GM12875 (cell line): ENCODE measurements at regions not wholly inside any gene's neighbourhood (a gene's known extent, or its start where the extent isn't known, plus 50 kb on each side); places are given as distances from the start of the nearest gene placed in this dataset.

Source experiments
- H3K4me3 ChIP-seq: one replicate; pipeline ENCODE4 v1.5.1; 2011; ENCODE audit warnings: low read depth, low read length, control low read depth
- CTCF ChIP-seq: IDR thresholded peaks from 2 replicates; pipeline ENCODE4 v1.5.1; 2011; ENCODE audit warnings: low read depth, mild to moderate bottlenecking, control low read depth, inconsistent platforms, low read length, moderate library complexity, borderline replicate concordance; ENCODE audit not compliant: insufficient read depth

GRCh38 chr2:22279541-22279940 lies 1105.4 kb upstream of the KLHL29 start:
- no peak overlapping the region for H3K4me3 ChIP-seq

GRCh38 chr2:22281033-22281432 lies 1103.9 kb upstream of the KLHL29 start:
- H3K4me3 ChIP-seq, result no peak overlapping the region
- TF ChIP-seq CTCF, result no peak

More at GRCh38 chr2:22279541-22279940, 1105.4 kb upstream of the KLHL29 start:
- TF ChIP-seq CTCF, result no peak

GRCh38 chr2:22282220-22282619 lies 1102.8 kb upstream of the KLHL29 start:
- no peak for TF ChIP-seq CTCF
- H3K4me3 ChIP-seq, result no peak overlapping the region

GRCh38 chr2:22282916-22283315 lies 1102.1 kb upstream of the KLHL29 start:
- no peak overlapping the region for H3K4me3 ChIP-seq
- no peak for TF ChIP-seq CTCF

GRCh38 chr2:22283436-22283835 lies 1101.5 kb upstream of the KLHL29 start:
- H3K4me3 ChIP-seq, result no peak overlapping the region
- TF ChIP-seq CTCF, result no peak

GRCh38 chr2:22290302-22290701 lies 1094.7 kb upstream of the KLHL29 start:
- no peak for TF ChIP-seq CTCF
- no peak overlapping the region for H3K4me3 ChIP-seq

GRCh38 chr2:22290909-22291473 lies 1094.0 kb upstream of the KLHL29 start:
- H3K4me3 ChIP-seq, result no peak overlapping the region
- no peak for TF ChIP-seq CTCF
